OCI-LY3 (cell line): ENCODE measurements at regions not wholly inside any gene's neighbourhood (a gene's known extent, or its start where the extent isn't known, plus 50 kb on each side); places are given as distances from the start of the nearest gene placed in this dataset.

Experiments used
- CTCF ChIP-seq: fragments of 200-600, 300-600 bp; sonication (generic); IDR thresholded peaks from 2 replicates; pipeline ENCODE4 v1.5.1; 2014; ENCODE audit warnings: antibody characterized with exemption, low read length, low read depth
- EZH2phosphoT487 ChIP-seq: fragments of 200-600 bp; shearing (Covaris generic); IDR thresholded peaks from 2 replicates; pipeline ENCODE4 v1.6.1; 2018; ENCODE audit warnings: antibody characterized with exemption, mixed run types, low read depth

- TF ChIP-seq CTCF (no peak), EZH2phosphoT487 (no peak)
Observed at GRCh38 chrX:134737061-134737460, 59.9 kb downstream of the PABIR2 start.
